ENCODE measurements at regions not wholly inside any gene's neighbourhood (a gene's known extent, or its start where the extent isn't known, plus 50 kb on each side); places are given as distances from the start of the nearest gene placed in this dataset.

GRCh38 chr5:56306433-56307150 is 73.5 kb upstream of the ANKRD55 start:
- intact Hi-C loops (cut with micrococcal nuclease): no loop called here
- peaks cover 7% of the 10 kb centered on the region for H3K9me3 Mint-ChIP-seq
- ChIA-PET POLR2A (no interaction called here), CTCF (no interaction called here)
- DNase-seq: no peak
- H3K4me3 Mint-ChIP-seq: no peak overlapping the region
- TF ChIP-seq CTCF (IDR thresholded peaks at IDR 0.05): no peak
- H3K4me1 Mint-ChIP-seq (ENCODE audit: low read depth): no peaks in the 10 kb centered on the region
- peaks cover 1% of the 10 kb centered on the region for H3K27me3 Mint-ChIP-seq
- ATAC-seq: no peak
- no peaks in the 10 kb centered on the region for H3K36me3 Mint-ChIP-seq (ENCODE audit: low read depth)
- H3K27ac Mint-ChIP-seq: no peak overlapping the region

- POLR2A ChIA-PET: no interaction called here
Measured at GRCh38 chr5:56305001-56305950, 72.1 kb upstream of the ANKRD55 start.

GRCh38 chr5:56303511-56303910 is 70.4 kb upstream of the ANKRD55 start:
- no peaks in the 10 kb centered on the region for H3K27me3 Mint-ChIP-seq
- ChIA-PET CTCF (interaction anchor here (1.2 to 1.5 kb wide), 3 partner anchors 10 to 33 kb away, joined by 5 to 7 read pairs (median 5); no protein-coding TSS in a partner anchor), POLR2A (no interaction called here)
- intact Hi-C loops (cut with micrococcal nuclease): no loop called here
- no peak overlapping the region for H3K4me3 Mint-ChIP-seq
- no peak for ATAC-seq
- no peaks in the 10 kb centered on the region for H3K36me3 Mint-ChIP-seq (ENCODE audit: low read depth)
- no peak overlapping the region for H3K27ac Mint-ChIP-seq
- no peak for TF ChIP-seq CTCF (IDR thresholded peaks at IDR 0.05)
- H3K9me3 Mint-ChIP-seq: peaks cover 7% of the 10 kb centered on the region
- no peaks in the 10 kb centered on the region for H3K4me1 Mint-ChIP-seq (ENCODE audit: low read depth)
- DNase-seq: no peak

More at GRCh38 chr5:56305001-56305950, 72.1 kb upstream of the ANKRD55 start:
- Mint-ChIP-seq H3K27ac (no peak overlapping the region), H3K27me3 (peaks cover 1% of the 10 kb centered on the region), H3K4me3 (no peak overlapping the region), H3K4me1 (ENCODE audit: low read depth) (no peaks in the 10 kb centered on the region), H3K36me3 (ENCODE audit: low read depth) (no peaks in the 10 kb centered on the region), H3K9me3 (peaks cover 7% of the 10 kb centered on the region)
- ATAC-seq: no peak
- CTCF ChIA-PET: interaction anchor here (1.5 kb wide), 1 partner anchor 34 kb away, joined by 7 read pairs; no protein-coding TSS in a partner anchor
- DNase-seq: no peak
- TF ChIP-seq CTCF (IDR thresholded peaks at IDR 0.05): no peak
- intact Hi-C loops (cut with micrococcal nuclease): no loop called here

DNA sequence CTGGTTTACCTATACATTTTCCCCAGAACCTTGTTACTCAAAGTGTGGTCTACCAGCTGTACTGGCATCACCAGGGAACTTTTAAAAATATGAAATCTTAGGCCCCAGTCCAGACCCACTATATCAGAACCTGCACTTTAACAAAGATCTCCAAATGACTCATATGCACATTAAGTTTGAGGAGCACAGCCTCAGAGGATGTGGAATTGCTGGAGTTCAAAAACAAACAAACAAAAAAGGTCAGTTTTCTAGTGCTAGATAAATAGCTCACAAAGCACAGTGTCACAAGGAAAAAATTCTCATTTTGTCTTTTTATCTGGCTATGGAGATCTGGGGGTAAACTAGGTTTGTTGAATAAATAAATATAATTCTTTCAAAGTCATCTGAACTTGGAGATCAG is 68.9 kb upstream of the ANKRD55 start:
- CTCF ChIA-PET: interaction anchor here (1.3 kb wide), 1 partner anchor 366 kb away, joined by 4 read pairs; no protein-coding TSS in a partner anchor
- Mint-ChIP-seq H3K27me3 (no peaks in the 10 kb centered on the region), H3K9me3 (peaks cover 7% of the 10 kb centered on the region), H3K36me3 (ENCODE audit: low read depth) (no peaks in the 10 kb centered on the region), H3K27ac (no peak overlapping the region), H3K4me1 (ENCODE audit: low read depth) (no peaks in the 10 kb centered on the region), H3K4me3 (no peak overlapping the region)
- ATAC-seq (no peak), DNase-seq (no peak)
- POLR2A ChIA-PET: no interaction called here
- no peak for TF ChIP-seq CTCF (IDR thresholded peaks at IDR 0.05)
- intact Hi-C loops (cut with micrococcal nuclease): no loop called here

GRCh38 chr5:56301069-56301468 is 67.9 kb upstream of the ANKRD55 start:
- no peaks in the 10 kb centered on the region for H3K4me1 Mint-ChIP-seq (ENCODE audit: low read depth)
- ChIA-PET CTCF (no interaction called here), POLR2A (no interaction called here)
- no peak overlapping the region for H3K4me3 Mint-ChIP-seq
- no peak for TF ChIP-seq CTCF (IDR thresholded peaks at IDR 0.05)
- ATAC-seq: no peak
- no peak overlapping the region for H3K27ac Mint-ChIP-seq
- H3K36me3 Mint-ChIP-seq (ENCODE audit: low read depth): no peaks in the 10 kb centered on the region
- DNase-seq: no peak
- no peaks in the 10 kb centered on the region for H3K27me3 Mint-ChIP-seq
- intact Hi-C loops (cut with micrococcal nuclease): no loop called here
- no peaks in the 10 kb centered on the region for H3K9me3 Mint-ChIP-seq

Data from activated CD8-positive, alpha-beta T cell treated with anti-CD3 and anti-CD28 coated beads for 36 hours (primary cell).